GM21576 (cell line): ENCODE measurements at regions not wholly inside any gene's neighbourhood (a gene's known extent, or its start where the extent isn't known, plus 50 kb on each side); places are given as distances from the start of the nearest gene placed in this dataset.

Experiments used
- ATAC-seq: cut with Tn5 transposase; IDR thresholded peaks from one replicate; pipeline ENCODE4 v1.9.1; 2021; ENCODE audit warnings: mild to moderate bottlenecking, moderate library complexity; ENCODE audit not compliant: unreplicated experiment

- ATAC-seq = no peak
Measured at GRCh38 chr16:14337303-14338191, 266.4 kb downstream of the MRTFB start.

- no peak for ATAC-seq
Measured at GRCh38 chr16:14335297-14335696, 264.2 kb downstream of the MRTFB start.

GRCh38 chr16:14334366-14335080, 263.4 kb downstream of the MRTFB start:
- ATAC-seq = no peak

DNA sequence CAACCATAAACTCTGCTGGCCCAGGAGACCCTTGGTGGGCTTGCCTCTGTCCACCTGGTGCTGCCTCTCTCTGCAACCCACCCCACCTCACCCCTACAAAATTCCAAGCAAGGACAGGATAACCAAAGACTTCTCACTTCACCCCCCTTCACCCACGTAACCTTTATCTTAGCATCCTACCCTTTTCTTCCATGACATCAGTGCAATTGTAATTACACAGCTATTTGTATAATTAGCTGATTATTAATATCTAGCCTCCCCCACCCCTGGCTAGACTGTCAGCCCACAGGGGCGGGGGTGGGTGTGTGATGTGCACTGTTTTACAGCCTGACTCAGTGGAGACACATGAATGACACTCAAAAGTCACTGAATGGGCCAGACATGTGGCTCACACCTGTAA, 262.2 kb downstream of the MRTFB start:
- ATAC-seq = no peak

DNA sequence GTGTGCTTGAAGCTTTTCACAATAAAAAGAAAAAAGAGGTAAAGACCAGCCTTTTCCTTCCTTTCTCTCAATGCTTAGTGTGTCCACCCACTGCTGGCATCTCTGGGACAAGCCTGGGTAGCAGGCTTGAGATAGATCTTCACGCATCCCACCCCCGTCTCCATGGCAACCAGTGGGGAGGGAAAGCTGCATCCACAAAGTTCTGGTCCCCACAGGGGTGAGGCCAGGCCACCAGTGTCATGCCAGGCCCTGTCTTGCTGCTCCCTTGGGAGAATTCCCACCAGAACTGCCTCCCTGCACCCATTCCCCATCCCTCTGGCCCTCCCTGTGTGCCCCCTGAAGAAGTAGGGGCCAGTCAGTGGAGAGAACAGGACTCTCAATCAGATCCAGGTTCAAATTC, 259.9 kb downstream of the MRTFB start:
- no peak for ATAC-seq

GRCh38 chr16:14329727-14330350, 258.7 kb downstream of the MRTFB start:
- ATAC-seq = no peak

GRCh38 chr16:14325502-14326401, 254.6 kb downstream of the MRTFB start:
- no peak for ATAC-seq

DNA sequence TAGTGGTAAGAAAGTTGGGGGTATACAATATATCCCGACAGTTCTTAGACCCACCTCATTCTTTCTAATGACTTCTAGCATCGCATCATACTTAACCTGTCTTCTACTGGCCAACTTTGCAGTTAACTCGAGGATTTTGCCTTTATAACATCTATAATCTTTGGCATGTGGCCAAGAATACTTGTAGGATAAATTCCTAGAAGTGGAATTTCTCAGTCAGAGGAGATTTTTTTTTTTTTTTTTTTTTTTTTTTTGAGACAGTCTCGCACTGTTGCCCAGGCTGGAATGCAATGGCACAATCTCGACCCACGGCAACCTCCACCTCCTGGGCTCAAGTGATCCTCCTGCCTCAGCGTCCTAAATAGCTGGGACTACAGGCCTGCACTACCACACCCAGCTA, 253.5 kb downstream of the MRTFB start:
- ATAC-seq = no peak

- ATAC-seq = no peak
Measured at GRCh38 chr16:14322186-14322585, 251.1 kb downstream of the MRTFB start.

DNA sequence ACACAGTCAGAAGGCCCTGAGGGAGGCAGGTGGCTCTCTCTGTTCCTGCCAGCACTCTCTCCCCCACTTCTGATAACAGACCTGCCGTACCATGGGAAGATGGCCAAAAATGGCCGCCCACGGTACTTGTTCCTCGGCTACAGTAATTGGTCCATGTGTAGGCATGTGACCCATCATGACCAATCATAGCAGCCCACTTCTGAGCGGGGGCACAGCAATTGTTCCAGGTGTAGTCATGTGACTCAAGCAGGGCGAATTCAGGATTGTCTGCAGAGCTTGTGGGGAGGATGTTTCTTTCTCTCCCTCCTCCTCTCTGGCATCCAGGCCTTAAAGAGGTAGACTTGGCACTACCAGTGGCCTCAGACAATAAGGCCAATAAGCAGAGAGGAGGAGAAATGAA, 250.4 kb downstream of the MRTFB start:
- ATAC-seq = no peak

GRCh38 chr16:14320406-14320805, 249.3 kb downstream of the MRTFB start:
- no peak for ATAC-seq
